Globus pallidus (tissue), 1 donor: ENCODE measurements at regions not wholly inside any gene's neighbourhood (a gene's known extent, or its start where the extent isn't known, plus 50 kb on each side); places are given as distances from the start of the nearest gene placed in this dataset.
"Not testable (repeated sequence)": the region's sequence is repeated elsewhere in the genome, so short reads cannot be mapped to it uniquely, and the experiment has no call there.

Source experiments
- DNase-seq: peaks from one replicate; pipeline ENCODE4 v3.0.0-alpha.2; 2015; ENCODE audit warnings: low spot score

DNA sequence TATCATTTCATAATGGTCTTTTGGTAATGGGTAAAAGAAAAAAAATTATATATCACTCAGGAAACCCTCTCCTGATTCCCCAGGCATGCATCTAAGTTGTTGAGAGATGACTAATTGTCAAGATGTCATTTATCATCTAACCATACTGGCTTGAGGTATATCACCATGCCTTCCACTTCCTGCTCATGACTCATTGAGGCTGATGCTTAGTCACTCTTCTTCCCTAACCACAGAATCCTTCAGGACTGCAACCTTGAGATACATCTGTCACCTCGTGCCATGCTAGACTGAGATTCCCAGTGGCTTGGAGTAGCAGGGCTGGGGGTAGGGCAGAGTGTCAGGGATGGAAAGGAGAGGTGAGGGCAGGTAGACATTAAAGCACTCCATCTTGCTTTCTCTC lies 782.5 kb upstream of the INTU start:
- DNase-seq = no peak

DNA sequence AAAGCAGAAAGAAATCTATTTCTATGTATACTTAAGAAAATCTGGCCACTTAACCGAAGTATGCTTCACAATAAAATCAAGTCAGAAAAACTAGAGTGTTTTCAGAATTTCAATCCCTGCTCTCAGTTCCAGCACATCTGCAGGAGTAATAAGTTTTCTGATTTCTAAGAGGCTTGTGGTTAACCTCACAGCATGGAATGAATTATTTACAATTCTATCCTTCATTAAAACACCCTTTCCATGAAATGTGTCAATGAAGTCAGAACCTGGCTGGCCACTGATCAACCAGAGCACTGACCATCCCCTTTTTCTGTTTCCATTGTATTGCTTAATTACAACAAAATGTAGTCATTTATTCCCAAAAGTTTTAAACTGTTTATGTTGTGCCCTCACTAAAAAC lies 781.4 kb upstream of the INTU start:
- DNase-seq = no peak

DNA sequence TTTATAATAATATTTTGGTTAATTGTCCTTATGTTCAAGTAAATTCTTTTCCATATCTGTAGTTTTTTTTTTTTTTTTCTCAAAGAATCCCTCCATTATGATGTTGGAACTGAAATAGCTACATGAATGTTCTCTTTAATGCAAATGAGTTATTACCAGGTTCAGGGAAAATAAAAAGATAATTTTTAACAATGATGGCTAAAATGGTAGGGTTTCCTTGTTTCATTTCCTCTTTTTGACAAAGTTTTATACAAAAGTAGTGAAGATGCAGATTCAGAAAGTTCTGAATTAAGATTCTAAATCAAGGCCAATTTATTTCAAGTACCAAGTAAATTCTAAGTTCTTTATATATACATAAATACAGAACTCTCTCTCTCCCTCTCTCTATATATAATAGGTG lies 779.0 kb upstream of the INTU start:
- no peak for DNase-seq

DNA sequence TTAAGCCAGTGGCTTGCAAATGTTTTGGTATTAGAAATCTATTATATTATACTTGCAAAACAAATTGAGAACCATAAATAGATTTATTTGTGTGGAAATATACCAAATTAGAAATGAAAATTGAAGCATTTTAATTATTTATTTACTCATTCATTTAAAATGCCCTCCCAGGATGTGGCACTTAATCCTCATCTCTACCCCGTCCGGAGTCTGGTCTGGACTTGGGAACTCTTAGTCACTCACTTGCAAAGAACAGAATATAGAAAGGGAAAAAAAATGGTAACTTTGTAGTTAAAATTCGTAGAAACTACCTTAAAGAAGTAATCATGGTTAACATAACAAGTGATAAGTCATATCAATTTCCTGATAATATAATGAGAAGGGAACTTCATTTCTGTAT lies 775.9 kb upstream of the INTU start:
- no peak for DNase-seq

DNA sequence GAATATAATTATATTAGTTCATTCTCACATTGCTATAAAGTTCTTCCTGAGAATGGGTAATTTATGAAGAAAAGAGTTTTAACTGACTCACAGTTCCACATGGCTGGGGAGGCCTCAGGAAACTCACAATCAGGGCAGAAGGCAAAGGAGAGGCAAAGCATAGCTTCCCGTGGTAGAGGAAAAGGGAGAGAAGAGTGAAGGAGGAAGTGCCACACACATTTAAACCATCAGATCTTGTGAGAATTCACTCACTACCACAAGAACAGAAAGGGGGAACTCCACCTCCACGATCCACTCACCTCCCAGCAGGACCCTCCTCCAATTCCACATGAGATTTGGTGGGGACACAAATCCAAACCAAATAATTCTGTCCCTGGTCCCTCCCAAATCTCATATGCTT lies 773.4 kb upstream of the INTU start:
- DNase-seq = no peak

DNA sequence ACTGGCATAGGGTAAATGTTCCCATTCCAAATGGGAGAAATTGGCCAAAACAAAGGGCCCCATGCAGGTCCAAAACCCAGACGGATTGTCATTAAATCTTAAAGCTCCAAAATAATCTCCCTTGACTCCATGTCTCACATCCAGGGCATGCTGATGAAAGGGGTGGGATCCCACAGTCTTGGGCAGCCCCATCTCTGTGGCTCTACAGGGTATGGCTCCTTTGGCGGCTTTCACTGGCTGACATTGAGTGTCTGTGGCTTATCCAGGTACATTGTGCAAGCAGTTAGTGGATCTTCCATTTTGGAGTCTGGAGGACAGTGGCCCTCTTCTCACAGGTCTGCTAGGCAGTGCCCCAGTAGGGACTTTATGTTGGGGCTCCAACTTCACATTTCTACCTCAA lies 772.9 kb upstream of the INTU start:
- DNase-seq = no peak

DNA sequence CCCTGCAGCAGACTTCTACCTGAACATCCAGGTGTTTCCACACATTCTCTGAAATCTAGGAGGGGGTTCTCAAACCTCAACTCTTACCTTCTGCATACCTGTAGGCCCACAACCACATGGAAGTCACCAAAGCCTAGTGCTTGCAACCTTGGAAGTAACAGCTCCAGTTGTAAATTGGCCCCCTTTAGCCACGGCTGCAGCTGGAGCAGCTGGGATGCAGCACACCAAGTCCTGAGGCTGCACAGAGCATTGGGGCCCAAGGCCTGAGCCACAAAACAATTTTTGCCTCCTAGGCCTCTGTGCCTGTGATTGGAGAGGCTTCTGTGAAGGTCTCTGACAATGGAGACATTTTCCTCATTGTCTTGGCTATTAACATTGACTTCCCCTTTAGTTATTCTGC lies 772.4 kb upstream of the INTU start:
- no peak for DNase-seq

DNA sequence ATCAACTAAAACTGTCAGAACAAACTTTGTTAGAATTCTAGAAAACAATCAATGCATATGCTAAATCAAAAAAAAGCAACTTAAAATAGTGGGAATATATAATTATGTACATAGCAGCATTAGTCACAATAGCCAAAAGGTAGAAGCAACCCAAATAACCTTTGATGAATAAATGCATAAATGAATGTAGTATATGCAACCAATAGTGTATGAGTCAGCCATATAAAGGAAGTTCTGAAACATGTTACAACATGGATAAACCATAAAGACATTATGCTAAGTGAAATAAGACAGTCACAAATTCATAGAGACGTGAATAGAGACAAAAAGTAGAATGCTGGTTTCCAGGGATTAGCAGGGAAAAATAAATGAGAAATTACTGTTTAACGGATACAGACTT lies 762.8 kb upstream of the INTU start:
- no peak for DNase-seq

DNA sequence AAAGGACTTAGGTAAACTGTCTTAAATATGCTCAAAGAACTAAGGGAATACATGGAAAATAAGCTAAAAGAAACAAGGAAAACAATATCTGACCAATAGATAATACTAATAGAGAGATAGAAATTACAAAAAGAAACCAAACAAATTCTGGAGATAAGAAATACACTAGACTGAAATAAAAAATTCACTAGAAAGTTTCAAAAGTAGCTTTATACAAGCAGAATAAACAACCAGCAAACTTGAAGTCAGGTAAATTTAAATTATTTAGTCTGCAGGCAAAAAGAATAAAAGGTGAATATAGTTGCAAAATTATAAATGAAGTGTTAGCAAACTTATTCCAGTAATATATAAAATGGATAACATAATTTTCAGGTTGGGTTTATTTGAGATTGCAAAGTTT lies 760.9 kb upstream of the INTU start:
- no peak for DNase-seq

DNA sequence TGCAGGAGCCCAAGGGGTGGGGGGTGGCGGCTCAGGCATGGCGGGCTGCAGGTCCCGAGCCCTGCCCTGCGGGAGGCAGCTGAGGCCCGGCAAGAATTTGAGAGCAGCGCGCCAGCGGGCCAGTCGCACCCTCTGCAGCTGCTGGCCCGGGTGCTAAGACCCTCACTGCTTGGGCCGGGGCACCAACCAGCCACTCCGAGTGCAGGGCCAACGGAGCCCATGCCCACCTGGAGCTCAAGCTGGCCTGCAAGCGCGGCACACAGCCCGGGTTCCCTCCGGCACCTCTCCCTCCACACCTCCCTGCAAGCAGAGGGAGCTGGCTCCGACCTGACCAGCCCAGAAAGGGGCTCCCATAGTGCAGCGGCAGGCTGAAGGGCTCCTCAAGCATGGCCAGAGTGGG lies 758.2 kb upstream of the INTU start:
- DNase-seq = no peak

DNA sequence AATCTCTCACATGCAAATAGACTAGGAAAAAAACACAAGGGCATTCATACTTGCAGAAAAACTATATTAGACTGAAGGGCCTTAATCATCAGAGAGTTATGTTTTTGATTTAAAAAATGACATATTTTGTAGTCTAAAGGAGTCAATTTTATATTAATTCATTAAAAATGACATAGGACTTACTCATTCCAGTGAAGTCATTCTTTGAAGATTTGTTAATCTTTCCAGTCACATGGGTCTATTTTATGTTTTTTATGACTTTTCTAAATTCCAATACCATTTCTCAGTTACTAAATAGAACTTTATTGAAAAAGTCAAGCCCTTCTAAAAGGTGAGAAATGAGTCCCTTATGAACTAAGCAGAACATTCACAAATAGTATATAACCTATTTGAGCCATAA lies 743.8 kb upstream of the INTU start:
- DNase-seq = no peak

DNA sequence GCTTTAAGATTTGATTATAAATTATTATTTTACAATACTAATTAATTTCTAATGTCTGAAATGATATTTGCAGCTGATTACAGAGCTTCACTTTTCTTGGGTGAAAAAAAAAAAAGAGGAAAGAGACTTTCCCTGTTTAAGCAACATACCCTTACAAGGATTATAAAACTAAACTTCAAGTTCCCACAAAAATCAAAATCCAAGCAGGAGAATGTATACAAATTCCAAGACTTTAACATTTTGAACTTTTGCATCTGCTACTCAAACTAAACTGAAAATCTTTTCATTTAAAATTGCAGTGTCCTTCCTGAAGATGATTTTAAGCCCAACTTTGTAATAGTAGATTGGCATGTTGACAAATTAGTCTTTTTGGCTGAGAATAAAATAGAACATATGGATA lies 742.4 kb upstream of the INTU start:
- no peak for DNase-seq

DNA sequence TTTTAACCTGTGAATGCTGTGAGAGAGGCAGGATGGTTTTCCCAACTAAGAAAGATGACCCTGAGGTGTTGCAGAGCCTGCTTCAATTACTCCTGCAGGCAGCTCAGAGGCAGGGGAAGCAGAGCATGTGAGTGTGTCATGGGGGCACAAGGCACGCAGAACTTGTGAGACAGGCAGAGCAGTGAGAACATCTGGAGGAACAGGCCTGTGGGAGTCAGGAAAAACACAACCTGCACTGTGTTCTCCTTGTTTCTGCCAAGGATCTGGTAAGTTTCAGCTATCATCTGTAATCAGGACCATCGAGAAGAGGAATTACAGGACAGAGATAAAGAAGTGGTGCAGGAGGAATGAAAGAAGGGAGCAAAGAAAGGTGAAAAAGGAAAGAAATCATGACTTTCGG lies 741.8 kb upstream of the INTU start:
- DNase-seq = no peak

DNA sequence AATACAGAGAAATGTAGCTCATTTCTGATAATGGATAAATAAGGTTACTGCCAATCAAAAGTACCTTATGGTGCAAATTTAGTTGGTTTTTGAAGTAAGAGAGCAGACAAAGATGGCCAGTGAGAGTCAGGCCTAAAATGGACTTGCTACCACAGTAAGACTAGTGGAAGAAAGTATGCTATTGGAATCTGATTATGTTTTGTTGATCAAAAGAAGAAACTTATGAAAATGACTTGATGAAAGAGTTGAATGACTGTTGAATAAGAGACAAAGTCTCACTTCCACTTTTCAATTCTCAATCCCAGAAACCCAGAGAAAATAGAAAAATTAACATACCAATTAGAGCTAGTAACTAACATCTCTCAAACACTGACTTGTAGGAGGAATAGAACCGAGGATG lies 737.8 kb upstream of the INTU start:
- DNase-seq = no peak

DNA sequence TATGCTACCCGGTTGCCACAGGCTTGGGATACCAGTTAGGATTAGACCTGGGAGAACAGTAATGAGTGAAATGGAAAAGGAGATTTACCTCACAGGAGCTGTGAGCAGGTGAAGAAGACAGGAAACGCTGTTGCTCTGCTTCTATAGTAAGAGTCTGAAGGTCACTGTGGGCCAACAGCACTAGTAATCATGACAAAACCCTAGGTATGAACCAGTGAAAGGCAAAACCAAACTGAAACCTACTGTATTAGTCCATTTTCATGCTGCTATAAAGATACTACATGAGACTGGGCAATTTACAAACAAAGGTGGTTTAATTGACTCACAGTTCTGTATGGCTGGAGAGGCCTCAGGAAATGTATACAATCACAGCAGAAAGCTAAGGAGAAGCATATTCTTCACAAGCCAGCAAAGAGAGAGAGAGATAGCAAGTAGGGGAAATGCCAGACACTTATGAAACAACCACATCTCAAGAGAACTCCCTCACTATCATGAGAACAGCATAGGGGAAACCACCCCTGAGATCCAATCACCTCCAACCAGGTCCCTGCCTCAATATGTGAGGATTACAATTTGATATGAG lies 736.7 kb upstream of the INTU start:
- no peak for DNase-seq

DNA sequence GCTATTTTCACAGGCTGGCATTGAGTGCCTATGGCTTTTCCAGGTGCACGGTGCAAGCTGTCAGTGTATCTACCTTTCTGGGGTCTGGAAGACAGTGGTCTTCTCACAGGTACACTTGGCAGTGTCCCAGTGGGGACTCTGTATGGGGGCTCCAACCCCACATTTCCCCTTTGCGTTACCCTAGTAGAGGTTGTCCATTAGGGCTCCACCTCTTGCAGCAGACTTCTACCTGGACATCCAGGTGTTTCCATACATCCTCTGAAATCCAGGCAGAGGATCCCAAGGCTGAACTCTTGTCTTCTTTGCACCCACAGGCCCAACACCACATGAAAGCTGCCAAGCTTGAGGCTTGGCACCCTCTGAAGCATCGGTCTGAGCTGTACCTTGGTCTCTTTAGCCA lies 735.7 kb upstream of the INTU start:
- no peak for DNase-seq

DNA sequence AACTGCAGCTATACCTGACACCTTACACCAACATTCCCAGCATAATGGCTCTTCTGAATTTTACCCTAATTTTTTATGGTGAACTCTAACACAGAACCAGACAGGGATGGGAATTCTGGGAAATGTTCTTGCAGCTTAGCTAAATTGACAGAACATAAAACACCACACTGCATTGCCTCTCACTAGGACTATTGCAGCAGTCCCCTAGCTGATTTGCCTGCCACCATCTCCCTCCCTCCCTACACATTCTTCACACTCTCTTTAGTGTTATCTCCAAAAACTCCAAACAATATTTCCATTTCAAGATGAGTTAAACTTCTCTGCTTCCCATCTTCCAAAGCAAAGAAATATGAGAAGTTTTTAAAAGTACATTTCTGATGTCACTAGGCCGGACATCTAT lies 733.9 kb upstream of the INTU start:
- no peak for DNase-seq

DNA sequence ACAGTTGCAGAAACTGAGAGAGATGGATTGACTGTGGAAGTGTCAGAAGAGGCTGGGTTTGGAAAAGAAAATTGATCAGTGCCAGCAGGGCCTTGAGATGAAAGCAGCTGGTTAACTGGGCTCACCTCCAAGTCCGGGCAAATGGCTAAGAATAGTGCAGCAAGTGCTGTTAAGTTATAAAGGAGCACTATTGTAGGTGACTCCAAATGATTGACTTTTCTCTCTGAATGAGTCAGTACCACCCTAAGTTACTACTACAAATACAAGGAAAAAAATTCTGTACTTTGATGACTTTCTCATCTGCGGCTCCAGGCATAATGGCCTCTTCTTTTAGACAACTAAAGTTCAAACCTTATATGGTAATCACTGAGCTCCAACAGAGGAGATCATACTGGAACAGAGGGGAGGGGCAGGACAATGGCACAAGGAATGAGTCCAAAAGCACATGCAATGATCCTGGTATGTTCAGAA lies 733.4 kb upstream of the INTU start:
- DNase-seq = peak; percentile 10

DNA sequence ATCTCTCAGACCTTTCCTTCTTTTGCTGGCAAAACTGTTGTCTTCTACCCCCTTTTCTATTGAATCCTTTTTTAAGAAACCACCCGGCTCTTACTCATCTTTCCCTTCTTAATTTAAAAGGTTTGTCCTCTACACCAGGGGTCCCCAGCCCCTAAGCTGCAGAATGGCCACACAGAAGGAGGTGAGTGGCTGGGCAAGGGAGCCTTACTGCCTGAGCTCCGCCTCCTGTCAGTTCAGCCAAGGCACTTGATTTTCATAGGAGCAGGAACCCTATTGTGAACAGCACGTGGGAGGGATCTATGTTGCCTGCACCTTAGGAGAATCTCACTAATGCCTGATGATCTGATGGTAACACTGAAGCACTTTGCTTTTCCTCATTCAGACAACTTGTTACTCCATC lies 726.3 kb upstream of the INTU start:
- DNase-seq = no peak

DNA sequence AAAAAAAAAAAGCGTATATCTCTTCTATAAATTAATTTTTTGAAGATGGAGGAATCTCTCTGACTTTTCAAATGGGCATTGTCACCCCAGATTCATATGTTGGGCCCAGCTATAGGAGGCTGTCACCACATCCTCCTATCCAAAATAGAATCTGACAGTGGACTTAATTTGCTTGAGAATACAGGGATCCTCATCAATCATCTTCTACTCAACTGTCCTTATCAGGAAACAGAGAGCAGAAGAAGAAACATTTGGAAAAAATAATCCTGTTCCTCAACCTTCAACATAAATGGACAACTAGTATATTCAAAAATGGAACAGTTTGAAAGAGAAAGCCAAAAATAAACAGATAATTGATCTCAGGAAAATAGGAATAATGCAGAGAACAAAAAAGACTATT lies 725.4 kb upstream of the INTU start:
- DNase-seq = no peak

DNA sequence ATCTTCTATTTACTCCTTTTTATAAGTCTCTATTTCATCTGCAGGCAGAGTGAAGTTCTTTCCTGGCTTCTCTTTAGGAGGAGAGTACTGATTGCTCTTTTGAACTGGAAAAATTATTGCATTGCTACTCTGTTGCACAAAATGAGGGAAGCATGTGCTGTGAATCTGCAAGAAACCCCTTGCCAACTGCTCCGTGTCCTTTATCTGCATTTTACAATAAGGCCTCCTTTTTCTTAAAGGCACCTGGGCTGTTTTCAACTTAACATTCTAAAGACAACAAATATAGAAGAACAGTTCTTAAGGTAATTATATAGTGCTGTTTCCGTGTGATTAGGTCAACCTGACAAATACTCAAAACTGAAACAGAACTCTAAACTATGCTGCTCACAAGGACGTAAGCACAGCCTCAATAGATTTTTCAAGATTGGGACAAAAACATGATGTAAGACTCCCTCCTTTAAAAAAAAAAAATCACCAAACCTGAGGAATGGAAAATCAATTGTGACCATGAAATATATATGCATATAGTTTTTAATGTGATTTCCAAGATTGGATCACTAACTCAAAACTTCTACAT lies 716.6 kb upstream of the INTU start:
- no peak for DNase-seq

DNA sequence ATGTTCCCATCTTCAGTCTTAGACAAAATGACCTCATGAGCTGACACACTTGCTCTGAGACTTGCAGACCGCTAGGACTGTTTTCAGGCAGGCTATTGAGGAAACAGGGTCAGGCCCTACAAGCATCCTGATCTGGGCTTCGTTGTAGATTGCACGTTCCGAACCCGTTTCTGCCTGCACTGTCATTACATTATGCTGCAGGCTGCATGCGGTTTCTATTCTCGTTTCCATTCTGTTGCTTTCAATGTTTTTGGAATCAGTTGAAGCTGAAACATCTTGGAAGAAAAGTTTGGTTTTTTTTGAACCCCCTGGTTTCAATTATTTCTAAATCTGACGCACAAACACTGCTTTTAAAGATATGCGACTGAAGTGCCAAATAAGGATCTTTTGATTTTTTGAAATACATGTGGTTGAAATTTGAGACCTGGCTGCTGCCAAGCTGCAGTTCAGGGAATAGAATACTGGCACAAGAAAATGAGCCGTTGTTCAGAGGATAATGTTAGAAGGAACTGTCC lies 716.1 kb upstream of the INTU start:
- DNase-seq = no peak

DNA sequence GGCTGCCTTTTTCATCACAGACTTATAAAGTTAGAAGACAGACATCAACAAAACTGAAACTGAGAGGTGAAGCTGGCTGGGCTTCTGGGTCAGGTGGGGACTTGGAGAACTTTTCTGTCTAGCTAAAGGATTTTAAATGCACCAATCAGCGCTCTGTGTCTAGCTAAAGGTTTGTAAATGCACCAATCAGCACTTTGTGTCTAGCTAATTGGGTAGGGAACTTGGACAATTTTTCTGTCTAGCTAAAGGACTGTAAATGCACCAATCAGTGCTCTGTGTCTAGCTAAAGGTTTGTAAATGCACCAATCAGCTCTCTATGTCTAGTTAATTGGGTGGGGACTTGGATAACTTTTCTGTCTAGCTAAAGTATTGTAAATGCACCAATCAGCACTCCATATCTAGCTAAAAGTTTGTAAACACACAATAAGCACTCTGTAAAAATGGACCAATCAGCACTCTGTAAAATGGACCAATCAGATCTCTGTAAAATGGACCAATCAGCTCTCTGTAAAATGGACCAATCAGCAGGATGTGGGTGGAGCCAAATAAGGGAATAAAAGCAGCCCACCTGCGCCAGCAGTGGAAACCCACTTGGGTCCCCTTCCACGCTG lies 710.3 kb upstream of the INTU start:
- DNase-seq = not testable (repeated sequence)

DNA sequence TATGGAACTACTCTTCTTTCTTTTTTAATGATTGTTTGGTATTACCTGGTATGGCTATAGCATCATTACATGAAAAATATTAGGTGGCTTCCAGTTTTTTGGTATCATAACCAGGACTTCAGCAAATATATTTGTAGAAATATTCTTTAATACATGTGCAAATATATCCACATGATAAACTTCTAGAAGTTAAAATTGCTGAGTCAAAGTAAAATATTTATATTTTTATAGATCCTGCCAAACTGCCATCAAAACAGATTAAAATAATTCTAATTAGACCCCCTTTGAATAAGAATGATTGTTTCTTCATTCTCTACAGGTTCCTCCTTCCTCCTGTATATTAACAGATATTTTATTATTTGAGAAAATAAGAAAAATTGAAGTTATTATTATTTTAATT lies 708.5 kb upstream of the INTU start:
- DNase-seq = no peak
